MM.1S (cell line): ENCODE measurements at regions not wholly inside any gene's neighbourhood (a gene's known extent, or its start where the extent isn't known, plus 50 kb on each side); places are given as distances from the start of the nearest gene placed in this dataset.

ENCODE experiments used
- DNase-seq: peaks from one replicate; pipeline ENCODE4 v3.0.0-alpha.2; 2015
- H2AFZ ChIP-seq: fragments of 300-600 bp; sonication (generic); 2 replicates; pipeline ENCODE4 v1.6.0; 2016; ENCODE audit warnings: antibody characterized with exemption, low read length
- H3F3A ChIP-seq: fragments of 300-600 bp; sonication (generic); 2 replicates; pipeline ENCODE4 v1.6.1; 2016; ENCODE audit warnings: mild to moderate bottlenecking, antibody characterized with exemption, low read length, moderate library complexity, mixed read lengths; ENCODE audit not compliant: insufficient read depth
- H3K27ac ChIP-seq: fragments of 300-600 bp; sonication (generic); 2 replicates; pipeline ENCODE4 v1.5.1; 2016; ENCODE audit warnings: mild to moderate bottlenecking, low read length
- H3K27me3 ChIP-seq: fragments of 300-600 bp; sonication (generic); replicated peaks from 2 replicates; pipeline ENCODE4 v1.6.0; 2016; ENCODE audit warnings: low read length; ENCODE audit not compliant: insufficient read depth
- H3K36me3 ChIP-seq: fragments of 300-600 bp; sonication (generic); replicated peaks from 2 replicates; pipeline ENCODE4 v1.6.1; 2016; ENCODE audit warnings: mild to moderate bottlenecking, low read length, mixed read lengths; ENCODE audit not compliant: insufficient read depth
- H3K4me1 ChIP-seq: fragments of 300-600 bp; sonication (generic); 2 replicates; pipeline ENCODE4 v1.6.1; 2016; ENCODE audit warnings: low read length, mixed read lengths
- H3K4me2 ChIP-seq: fragments of 300-600 bp; sonication (generic); 2 replicates; pipeline ENCODE4 v1.6.0; 2016; ENCODE audit warnings: low read depth, low read length
- H3K4me3 ChIP-seq: fragments of 300-600 bp; sonication (generic); 2 replicates; pipeline ENCODE4 v1.5.1; 2016; ENCODE audit warnings: low read length, mixed read lengths
- H3K79me2 ChIP-seq: fragments of 300-600 bp; sonication (generic); 2 replicates; pipeline ENCODE4 v1.6.1; 2016; ENCODE audit warnings: mixed run types, low read length, mixed read lengths
- H3K9ac ChIP-seq: fragments of 300-600 bp; sonication (generic); 2 replicates; pipeline ENCODE4 v1.6.1; 2016; ENCODE audit warnings: low read length, mixed read lengths
- H3K9me2 ChIP-seq: fragments of 300-600 bp; sonication (generic); replicated peaks from 2 replicates; pipeline ENCODE4 v1.6.1; 2016; ENCODE audit warnings: mild to moderate bottlenecking, low read length, mixed read lengths; ENCODE audit not compliant: insufficient read depth
- H3K9me3 ChIP-seq: fragments of 300-600 bp; sonication (generic); replicated peaks from 2 replicates; pipeline ENCODE4 v1.6.1; 2016; ENCODE audit warnings: mild to moderate bottlenecking, low read length, mixed read lengths; ENCODE audit not compliant: insufficient read depth
- H4K20me1 ChIP-seq: fragments of 300-600 bp; sonication (generic); 2 replicates; pipeline ENCODE4 v1.6.1; 2016; ENCODE audit warnings: mild to moderate bottlenecking, low read length, moderate library complexity, mixed read lengths; ENCODE audit not compliant: insufficient read depth
- CTCF ChIP-seq: fragments of 300-600 bp; sonication (generic); IDR thresholded peaks from 2 replicates; pipeline ENCODE4 v1.5.1; 2016; ENCODE audit warnings: antibody characterized with exemption, low read length, mixed read lengths
- EZH2 ChIP-seq: fragments of 300-600 bp; sonication (generic); optimal IDR thresholded peaks from 2 replicates; pipeline ENCODE3; 2017; ENCODE audit warnings: low read depth, mild to moderate bottlenecking, antibody characterized with exemption, low read length, mixed read lengths
- EZH2phosphoT487 ChIP-seq: fragments of 300-600 bp; sonication (generic); IDR thresholded peaks from 2 replicates; pipeline ENCODE4 v1.6.1; 2018; ENCODE audit warnings: antibody characterized with exemption, low read length

- no peak overlapping the region for H3K4me2 ChIP-seq
- no peaks in the 10 kb centered on the region for H3K4me1 ChIP-seq
- H3K9me2 ChIP-seq, result no peaks in the 10 kb centered on the region
- H3K4me3 ChIP-seq, result no peak overlapping the region
- TF ChIP-seq CTCF, result no peak
- no peak for TF ChIP-seq EZH2phosphoT487
- TF ChIP-seq EZH2, result no peak
- H3F3A ChIP-seq, result no peaks in the 10 kb centered on the region
- no peak overlapping the region for H3K9ac ChIP-seq
- H3K27me3 ChIP-seq, result no peaks in the 10 kb centered on the region
- DNase-seq, result no peak
- no peaks in the 10 kb centered on the region for H3K9me3 ChIP-seq
- H2AFZ ChIP-seq, result no peak overlapping the region
- H4K20me1 ChIP-seq, result no peaks in the 10 kb centered on the region
- no peak overlapping the region for H3K27ac ChIP-seq
- H3K36me3 ChIP-seq, result no peaks in the 10 kb centered on the region
- H3K79me2 ChIP-seq, result no peaks in the 10 kb centered on the region
Measured at GRCh38 chr3:3516384-3516783, 282.8 kb upstream of the LRRN1 start.

- Histone ChIP-seq H3K9ac (no peak overlapping the region), H3K9me2 (no peaks in the 10 kb centered on the region; the same call in 1 of the 2 replicates), H3K27ac (no peak overlapping the region), H3K4me2 (no peak overlapping the region), H3F3A (no peaks in the 10 kb centered on the region), H3K27me3 (no peaks in the 10 kb centered on the region), H2AFZ (no peak overlapping the region), H4K20me1 (no peaks in the 10 kb centered on the region), H3K36me3 (no peaks in the 10 kb centered on the region), H3K9me3 (no peaks in the 10 kb centered on the region), H3K4me1 (no peaks in the 10 kb centered on the region), H3K4me3 (no peak overlapping the region), H3K79me2 (no peaks in the 10 kb centered on the region)
- no peak for DNase-seq
- TF ChIP-seq EZH2phosphoT487, result no peak
Measured at GRCh38 chr3:3509665-3510064, 289.6 kb upstream of the LRRN1 start.

GRCh38 chr3:3504686-3505085, 294.5 kb upstream of the LRRN1 start:
- Histone ChIP-seq H3K4me2 (no peak overlapping the region), H3K4me3 (no peak overlapping the region), H2AFZ (no peak overlapping the region), H3K36me3 (no peaks in the 10 kb centered on the region), H3K79me2 (no peaks in the 10 kb centered on the region), H3K4me1 (no peaks in the 10 kb centered on the region), H3K9me3 (no peaks in the 10 kb centered on the region), H3K27me3 (no peaks in the 10 kb centered on the region), H3K9ac (no peak overlapping the region), H3K27ac (no peak overlapping the region), H3F3A (no peaks in the 10 kb centered on the region), H3K9me2 (no peaks in the 10 kb centered on the region), H4K20me1 (no peaks in the 10 kb centered on the region)
- no peak for TF ChIP-seq CTCF
- no peak for TF ChIP-seq EZH2
- TF ChIP-seq EZH2phosphoT487, result no peak
- no peak for DNase-seq

GRCh38 chr3:3503411-3503810, 295.8 kb upstream of the LRRN1 start:
- no peaks in the 10 kb centered on the region for H3F3A ChIP-seq
- H3K9me2 ChIP-seq, result no peaks in the 10 kb centered on the region
- DNase-seq, result no peak

More at GRCh38 chr3:3503411-3503810, 295.8 kb upstream of the LRRN1 start:
- Histone ChIP-seq H3K4me2 (no peak overlapping the region), H3K79me2 (no peaks in the 10 kb centered on the region), H3K36me3 (no peaks in the 10 kb centered on the region), H3K4me1 (no peaks in the 10 kb centered on the region), H3K4me3 (no peak overlapping the region), H3K9ac (no peak overlapping the region), H3K27me3 (no peaks in the 10 kb centered on the region), H3K27ac (no peak overlapping the region), H3K9me3 (no peaks in the 10 kb centered on the region), H2AFZ (no peak overlapping the region), H4K20me1 (no peaks in the 10 kb centered on the region)
- TF ChIP-seq CTCF, result no peak
- no peak for TF ChIP-seq EZH2
- TF ChIP-seq EZH2phosphoT487, result no peak
